ENCODE measurements at regions not wholly inside any gene's neighbourhood (a gene's known extent, or its start where the extent isn't known, plus 50 kb on each side); places are given as distances from the start of the nearest gene placed in this dataset.

GRCh38 chr16:85537795-85538401 lies 75.2 kb upstream of the GSE1 start:
- H3K27ac ChIP-seq (ENCODE audit: low read depth, low read length) = peak overlapping the region; percentile 92
- no peaks in the 10 kb centered on the region for H3K27me3 ChIP-seq (ENCODE audit: control insufficient read depth in 1 of 2, insufficient read depth in 2 of 2, low read length in 2 of 2)
- peaks cover 4% of the 10 kb centered on the region for H3K9me3 ChIP-seq (ENCODE audit: low read length)
- peaks cover 53% of the 10 kb centered on the region for H3K4me1 ChIP-seq (ENCODE audit: insufficient read depth, low read length)
- peaks cover 9% of the 10 kb centered on the region for H3K36me3 ChIP-seq (ENCODE audit: insufficient read depth, low read length)
- no peak overlapping the region for H3K4me3 ChIP-seq (ENCODE audit: low read depth in 1 of 2, low read length in 2 of 2)
- H3K9ac ChIP-seq (ENCODE audit: low read length) = no peak overlapping the region

GRCh38 chr16:85539084-85539483 lies 74.0 kb upstream of the GSE1 start:
- Histone ChIP-seq H3K36me3 (ENCODE audit: insufficient read depth, low read length) (peaks cover 9% of the 10 kb centered on the region), H3K4me1 (ENCODE audit: insufficient read depth, low read length) (peaks cover 59% of the 10 kb centered on the region), H3K27me3 (ENCODE audit: control insufficient read depth in 1 of 2, insufficient read depth in 2 of 2, low read length in 2 of 2) (no peaks in the 10 kb centered on the region), H3K27ac (ENCODE audit: low read depth, low read length) (no peak overlapping the region), H3K9ac (ENCODE audit: low read length) (no peak overlapping the region), H3K4me3 (ENCODE audit: low read depth in 1 of 2, low read length in 2 of 2) (no peak overlapping the region), H3K9me3 (ENCODE audit: low read length) (peaks cover 4% of the 10 kb centered on the region)

- H3K9ac ChIP-seq (ENCODE audit: low read length) = no peak overlapping the region
- H3K36me3 ChIP-seq (ENCODE audit: insufficient read depth, low read length) = peaks cover 9% of the 10 kb centered on the region
- H3K4me1 ChIP-seq (ENCODE audit: insufficient read depth, low read length) = peaks cover 59% of the 10 kb centered on the region
- H3K27ac ChIP-seq (ENCODE audit: low read depth, low read length) = no peak overlapping the region
- peaks cover 4% of the 10 kb centered on the region for H3K9me3 ChIP-seq (ENCODE audit: low read length)
- H3K4me3 ChIP-seq (ENCODE audit: low read depth in 1 of 2, low read length in 2 of 2) = no peak overlapping the region
- H3K27me3 ChIP-seq (ENCODE audit: control insufficient read depth in 1 of 2, insufficient read depth in 2 of 2, low read length in 2 of 2) = no peaks in the 10 kb centered on the region
Measured at GRCh38 chr16:85539629-85540291, 73.4 kb upstream of the GSE1 start.

DNA sequence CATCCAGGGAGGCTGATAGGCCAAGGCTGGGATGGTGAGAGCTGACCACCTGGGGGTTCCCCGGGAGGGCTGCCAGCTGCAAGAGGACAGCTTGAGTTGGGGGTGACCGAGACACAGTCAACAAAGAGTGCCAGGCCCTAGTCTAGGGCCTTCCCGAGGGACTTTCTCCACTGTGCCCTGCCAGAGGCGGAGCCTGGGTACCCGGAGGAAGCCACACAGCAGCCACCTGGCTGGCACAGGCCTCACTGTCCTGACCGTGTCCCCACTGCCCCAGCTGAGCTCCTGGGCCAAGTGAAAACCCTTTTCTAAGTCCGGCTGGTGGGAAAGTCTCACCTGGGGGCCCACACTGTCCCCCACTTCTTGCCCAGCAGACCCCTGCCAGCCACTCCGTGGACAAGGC lies 71.9 kb upstream of the GSE1 start:
- H3K4me3 ChIP-seq (ENCODE audit: low read depth in 1 of 2, low read length in 2 of 2) = no peak overlapping the region
- H3K36me3 ChIP-seq (ENCODE audit: insufficient read depth, low read length) = peaks cover 9% of the 10 kb centered on the region
- H3K27me3 ChIP-seq (ENCODE audit: control insufficient read depth in 1 of 2, insufficient read depth in 2 of 2, low read length in 2 of 2) = no peaks in the 10 kb centered on the region
- H3K4me1 ChIP-seq (ENCODE audit: insufficient read depth, low read length) = peaks cover 45% of the 10 kb centered on the region
- H3K27ac ChIP-seq (ENCODE audit: low read depth, low read length) = peak overlapping the region; percentile 79
- no peak overlapping the region for H3K9ac ChIP-seq (ENCODE audit: low read length)
- H3K9me3 ChIP-seq (ENCODE audit: low read length) = peaks cover 4% of the 10 kb centered on the region

DNA sequence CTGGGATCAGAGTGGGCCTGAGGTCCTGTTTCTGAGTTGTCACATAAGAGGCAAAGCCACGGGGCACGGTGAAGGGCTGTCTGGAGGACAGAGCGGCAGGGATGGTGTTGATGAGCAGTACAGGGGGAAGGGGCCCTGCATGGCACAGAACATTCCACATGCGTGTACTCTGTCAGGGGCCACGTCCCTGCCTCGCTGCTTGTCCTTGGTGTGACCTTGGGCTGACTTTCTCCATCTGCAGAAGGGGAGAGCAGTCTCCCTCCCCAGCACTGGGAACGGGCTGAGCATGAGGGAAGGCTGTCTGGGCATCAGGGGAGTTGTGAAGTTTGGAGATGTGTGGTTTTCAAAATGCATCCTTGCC lies 71.5 kb upstream of the GSE1 start:
- Histone ChIP-seq H3K36me3 (ENCODE audit: insufficient read depth, low read length) (peaks cover 9% of the 10 kb centered on the region), H3K4me1 (ENCODE audit: insufficient read depth, low read length) (peaks cover 41% of the 10 kb centered on the region), H3K9me3 (ENCODE audit: low read length) (peaks cover 4% of the 10 kb centered on the region), H3K27me3 (ENCODE audit: control insufficient read depth in 1 of 2, insufficient read depth in 2 of 2, low read length in 2 of 2) (no peaks in the 10 kb centered on the region), H3K9ac (ENCODE audit: low read length) (no peak overlapping the region), H3K4me3 (ENCODE audit: low read depth in 1 of 2, low read length in 2 of 2) (no peak overlapping the region), H3K27ac (ENCODE audit: low read depth, low read length) (peak overlapping the region; percentile 79)

DNA sequence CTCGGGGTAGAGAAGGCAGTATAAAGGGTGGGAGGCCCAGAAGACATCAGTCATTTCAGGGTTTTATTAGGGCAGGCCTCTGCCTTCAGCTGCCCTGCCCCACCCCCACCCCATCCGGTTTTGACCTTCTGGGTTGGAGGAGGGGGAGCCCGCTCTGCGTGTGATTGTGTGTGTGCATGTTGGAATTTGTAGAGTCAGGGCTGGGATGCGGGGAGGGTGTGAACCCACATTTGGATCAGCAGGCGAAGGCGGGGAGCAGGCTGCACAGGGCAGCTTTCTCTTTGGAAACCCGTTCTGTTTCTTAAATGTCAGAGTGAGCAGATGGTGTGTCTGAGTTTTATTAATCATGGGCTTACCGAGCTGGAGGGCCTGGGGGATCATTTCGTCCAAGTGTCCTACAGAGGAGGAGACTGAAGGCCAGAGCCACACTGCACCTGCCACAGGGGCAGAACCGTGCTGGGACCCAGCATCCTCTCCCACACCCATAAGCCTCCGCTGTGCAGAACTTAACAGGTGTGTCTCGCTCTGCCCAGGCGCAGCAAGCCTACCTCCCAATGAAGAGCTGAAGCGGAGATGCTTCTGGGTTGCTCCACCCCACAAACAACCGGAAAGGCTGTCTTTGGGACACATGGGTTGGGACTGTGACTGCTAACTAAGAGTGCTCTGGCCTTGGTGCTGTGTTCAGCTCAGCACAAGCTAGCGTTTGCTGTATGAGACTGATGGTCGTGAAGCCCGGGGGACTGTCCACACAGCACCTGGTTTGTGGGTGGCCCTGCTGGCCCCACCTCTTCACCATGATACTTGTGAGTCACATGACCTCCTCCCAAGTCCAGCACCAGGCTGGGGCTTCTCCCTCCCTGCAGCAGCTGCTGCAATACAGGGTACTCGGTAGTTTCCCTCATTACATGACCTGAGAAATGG lies 70.9 kb upstream of the GSE1 start:
- Histone ChIP-seq H3K27me3 (ENCODE audit: control insufficient read depth in 1 of 2, insufficient read depth in 2 of 2, low read length in 2 of 2) (no peaks in the 10 kb centered on the region), H3K9ac (ENCODE audit: low read length) (peak overlapping the region; percentile 10), H3K9me3 (ENCODE audit: low read length) (peaks cover 4% of the 10 kb centered on the region), H3K27ac (ENCODE audit: low read depth, low read length) (peak overlapping the region; percentile 79), H3K4me1 (ENCODE audit: insufficient read depth, low read length) (peaks cover 34% of the 10 kb centered on the region), H3K4me3 (ENCODE audit: low read depth in 1 of 2, low read length in 2 of 2) (no peak overlapping the region), H3K36me3 (ENCODE audit: insufficient read depth, low read length) (peaks cover 9% of the 10 kb centered on the region)

- Histone ChIP-seq H3K9me3 (ENCODE audit: low read length) (peaks cover 4% of the 10 kb centered on the region), H3K27me3 (ENCODE audit: control insufficient read depth in 1 of 2, insufficient read depth in 2 of 2, low read length in 2 of 2) (no peaks in the 10 kb centered on the region), H3K27ac (ENCODE audit: low read depth, low read length) (no peak overlapping the region), H3K9ac (ENCODE audit: low read length) (no peak overlapping the region), H3K4me1 (ENCODE audit: insufficient read depth, low read length) (peaks cover 23% of the 10 kb centered on the region), H3K4me3 (ENCODE audit: low read depth in 1 of 2, low read length in 2 of 2) (no peak overlapping the region), H3K36me3 (ENCODE audit: insufficient read depth, low read length) (peaks cover 9% of the 10 kb centered on the region)
Measured at GRCh38 chr16:85543536-85543935, 69.6 kb upstream of the GSE1 start.

DNA sequence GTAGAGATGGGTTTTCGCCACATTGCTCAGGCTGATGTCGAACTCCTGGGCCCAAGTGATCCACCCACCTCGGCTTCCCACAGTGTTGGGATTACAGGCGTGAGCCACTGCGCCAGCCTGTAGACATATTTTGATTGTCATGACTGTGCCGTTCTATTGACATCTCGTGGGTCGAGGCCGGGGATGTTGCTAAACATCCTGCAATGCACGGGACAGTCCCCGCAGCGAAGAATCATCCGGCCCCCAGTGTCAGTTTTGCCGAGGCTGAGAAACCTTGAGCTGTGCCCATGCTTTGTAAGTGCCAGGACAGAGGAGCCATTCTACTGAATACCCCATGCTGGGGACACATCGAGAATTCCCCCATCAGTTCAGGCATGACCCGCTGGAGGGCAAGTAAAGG lies 69.1 kb upstream of the GSE1 start:
- H3K9ac ChIP-seq (ENCODE audit: low read length) = no peak overlapping the region
- no peak overlapping the region for H3K4me3 ChIP-seq (ENCODE audit: low read depth in 1 of 2, low read length in 2 of 2)
- H3K27ac ChIP-seq (ENCODE audit: low read depth, low read length) = no peak overlapping the region
- H3K9me3 ChIP-seq (ENCODE audit: low read length) = peaks cover 4% of the 10 kb centered on the region
- peaks cover 9% of the 10 kb centered on the region for H3K36me3 ChIP-seq (ENCODE audit: insufficient read depth, low read length)
- peaks cover 23% of the 10 kb centered on the region for H3K4me1 ChIP-seq (ENCODE audit: insufficient read depth, low read length)
- H3K27me3 ChIP-seq (ENCODE audit: control insufficient read depth in 1 of 2, insufficient read depth in 2 of 2, low read length in 2 of 2) = no peaks in the 10 kb centered on the region

DNA sequence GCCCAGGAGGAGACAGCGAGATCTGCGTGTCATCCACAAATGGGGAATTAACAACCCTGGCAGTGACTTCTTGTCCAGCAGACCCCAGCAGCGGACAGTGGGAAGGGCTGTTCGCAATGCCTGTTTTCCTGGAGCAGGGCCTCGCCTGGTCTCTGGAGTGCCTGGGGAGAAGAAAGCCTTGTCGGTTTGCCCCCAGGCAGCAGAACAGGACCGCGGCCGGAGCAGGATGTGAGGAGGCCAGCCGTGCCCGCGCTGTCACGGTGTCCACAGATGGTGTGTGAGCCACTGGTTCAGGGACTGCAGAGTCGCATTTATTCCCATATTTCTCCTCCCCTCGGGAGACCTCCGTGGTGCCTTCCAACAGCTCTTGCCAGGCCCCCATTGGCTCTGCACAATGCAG lies 68.5 kb upstream of the GSE1 start:
- H3K27me3 ChIP-seq (ENCODE audit: control insufficient read depth in 1 of 2, insufficient read depth in 2 of 2, low read length in 2 of 2) = no peaks in the 10 kb centered on the region
- H3K4me3 ChIP-seq (ENCODE audit: low read depth in 1 of 2, low read length in 2 of 2) = no peak overlapping the region
- H3K9ac ChIP-seq (ENCODE audit: low read length) = no peak overlapping the region
- peaks cover 23% of the 10 kb centered on the region for H3K4me1 ChIP-seq (ENCODE audit: insufficient read depth, low read length)
- H3K27ac ChIP-seq (ENCODE audit: low read depth, low read length) = no peak overlapping the region
- H3K36me3 ChIP-seq (ENCODE audit: insufficient read depth, low read length) = peaks cover 4% of the 10 kb centered on the region
- H3K9me3 ChIP-seq (ENCODE audit: low read length) = peaks cover 1% of the 10 kb centered on the region

GRCh38 chr16:85545227-85545818 lies 67.8 kb upstream of the GSE1 start:
- H3K4me3 ChIP-seq (ENCODE audit: low read depth in 1 of 2, low read length in 2 of 2) = no peak overlapping the region
- H3K9me3 ChIP-seq (ENCODE audit: low read length) = no peaks in the 10 kb centered on the region
- H3K4me1 ChIP-seq (ENCODE audit: insufficient read depth, low read length) = peaks cover 28% of the 10 kb centered on the region
- no peaks in the 10 kb centered on the region for H3K36me3 ChIP-seq (ENCODE audit: insufficient read depth, low read length)
- no peak overlapping the region for H3K27ac ChIP-seq (ENCODE audit: low read depth, low read length)
- H3K9ac ChIP-seq (ENCODE audit: low read length) = no peak overlapping the region
- no peaks in the 10 kb centered on the region for H3K27me3 ChIP-seq (ENCODE audit: control insufficient read depth in 1 of 2, insufficient read depth in 2 of 2, low read length in 2 of 2)
